ENCODE measurements at regions not wholly inside any gene's neighbourhood (a gene's known extent, or its start where the extent isn't known, plus 50 kb on each side); places are given as distances from the start of the nearest gene placed in this dataset.
A peak's percentile ranks its signal among the peaks of the same experiment; 100 is the strongest.

GRCh38 chr6:113083947-113084346 lies 736.8 kb downstream of the RFPL4B start:
- Mint-ChIP-seq H3K4me1 (ENCODE audit: unreplicated experiment) (peaks cover 21% of the 10 kb centered on the region), H3K27ac (ENCODE audit: unreplicated experiment) (no peak overlapping the region), H3K9me3 (ENCODE audit: unreplicated experiment) (peaks cover 9% of the 10 kb centered on the region), H3K27me3 (ENCODE audit: unreplicated experiment) (no peaks in the 10 kb centered on the region), H3K4me3 (ENCODE audit: unreplicated experiment) (no peak overlapping the region), H3K36me3 (ENCODE audit: unreplicated experiment) (peaks cover 8% of the 10 kb centered on the region)
- TF ChIP-seq, protein P1, sequence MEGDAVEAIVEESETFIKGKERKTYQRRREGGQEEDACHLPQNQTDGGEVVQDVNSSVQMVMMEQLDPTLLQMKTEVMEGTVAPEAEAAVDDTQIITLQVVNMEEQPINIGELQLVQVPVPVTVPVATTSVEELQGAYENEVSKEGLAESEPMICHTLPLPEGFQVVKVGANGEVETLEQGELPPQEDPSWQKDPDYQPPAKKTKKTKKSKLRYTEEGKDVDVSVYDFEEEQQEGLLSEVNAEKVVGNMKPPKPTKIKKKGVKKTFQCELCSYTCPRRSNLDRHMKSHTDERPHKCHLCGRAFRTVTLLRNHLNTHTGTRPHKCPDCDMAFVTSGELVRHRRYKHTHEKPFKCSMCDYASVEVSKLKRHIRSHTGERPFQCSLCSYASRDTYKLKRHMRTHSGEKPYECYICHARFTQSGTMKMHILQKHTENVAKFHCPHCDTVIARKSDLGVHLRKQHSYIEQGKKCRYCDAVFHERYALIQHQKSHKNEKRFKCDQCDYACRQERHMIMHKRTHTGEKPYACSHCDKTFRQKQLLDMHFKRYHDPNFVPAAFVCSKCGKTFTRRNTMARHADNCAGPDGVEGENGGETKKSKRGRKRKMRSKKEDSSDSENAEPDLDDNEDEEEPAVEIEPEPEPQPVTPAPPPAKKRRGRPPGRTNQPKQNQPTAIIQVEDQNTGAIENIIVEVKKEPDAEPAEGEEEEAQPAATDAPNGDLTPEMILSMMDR (IDR thresholded peaks at IDR 0.05) = no peak
- no peak for DNase-seq (ENCODE audit: extremely low spot score, unreplicated experiment)

DNA sequence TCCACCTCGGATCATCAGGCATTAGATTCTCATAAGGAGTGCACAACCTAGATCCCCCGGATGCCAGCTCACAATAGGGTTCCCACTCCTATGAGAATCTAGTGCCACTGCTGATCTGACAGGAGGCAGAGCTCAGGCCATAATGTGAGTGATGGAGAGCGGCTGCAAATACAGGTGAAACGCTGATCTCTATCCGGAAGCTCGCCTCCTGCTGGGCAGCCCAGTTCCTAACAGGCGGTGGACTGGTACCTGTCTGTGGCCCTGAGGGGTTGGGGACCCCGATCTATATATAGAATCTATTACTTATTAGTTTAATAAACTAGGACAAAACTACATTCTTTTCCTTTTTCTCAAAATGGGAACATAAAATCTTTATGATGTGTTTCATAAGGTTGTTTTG lies 741.9 kb downstream of the RFPL4B start:
- H3K36me3 Mint-ChIP-seq (ENCODE audit: unreplicated experiment) = peaks cover 5% of the 10 kb centered on the region
- no peak for DNase-seq (ENCODE audit: extremely low spot score, unreplicated experiment)
- peaks cover 26% of the 10 kb centered on the region for H3K4me1 Mint-ChIP-seq (ENCODE audit: unreplicated experiment)
- no peaks in the 10 kb centered on the region for H3K27me3 Mint-ChIP-seq (ENCODE audit: unreplicated experiment)
- H3K27ac Mint-ChIP-seq (ENCODE audit: unreplicated experiment) = no peak overlapping the region
- TF ChIP-seq, protein P1 (IDR thresholded peaks at IDR 0.05) = no peak
- no peak overlapping the region for H3K4me3 Mint-ChIP-seq (ENCODE audit: unreplicated experiment)
- H3K9me3 Mint-ChIP-seq (ENCODE audit: unreplicated experiment) = peaks cover 7% of the 10 kb centered on the region

GRCh38 chr6:113092795-113093194 lies 745.7 kb downstream of the RFPL4B start:
- Mint-ChIP-seq H3K9me3 (ENCODE audit: unreplicated experiment) (peaks cover 9% of the 10 kb centered on the region), H3K36me3 (ENCODE audit: unreplicated experiment) (peaks cover 16% of the 10 kb centered on the region), H3K4me1 (ENCODE audit: unreplicated experiment) (peaks cover 46% of the 10 kb centered on the region), H3K4me3 (ENCODE audit: unreplicated experiment) (no peak overlapping the region), H3K27ac (ENCODE audit: unreplicated experiment) (peak overlapping the region; percentile 89), H3K27me3 (ENCODE audit: unreplicated experiment) (no peaks in the 10 kb centered on the region)
- TF ChIP-seq, protein P1 (IDR thresholded peaks at IDR 0.05) = no peak
- DNase-seq (ENCODE audit: extremely low spot score, unreplicated experiment) = no peak

- H3K27ac Mint-ChIP-seq (ENCODE audit: unreplicated experiment) = peak overlapping the region; percentile 89
- no peaks in the 10 kb centered on the region for H3K27me3 Mint-ChIP-seq (ENCODE audit: unreplicated experiment)
- TF ChIP-seq, protein P1 (IDR thresholded peaks at IDR 0.05) = no peak
- DNase-seq (ENCODE audit: extremely low spot score, unreplicated experiment) = no peak
- H3K4me1 Mint-ChIP-seq (ENCODE audit: unreplicated experiment) = peaks cover 34% of the 10 kb centered on the region
- H3K4me3 Mint-ChIP-seq (ENCODE audit: unreplicated experiment) = peak overlapping the region; percentile 8
- H3K9me3 Mint-ChIP-seq (ENCODE audit: unreplicated experiment) = peaks cover 13% of the 10 kb centered on the region
- peaks cover 16% of the 10 kb centered on the region for H3K36me3 Mint-ChIP-seq (ENCODE audit: unreplicated experiment)
These were observed 747.6 kb downstream of the RFPL4B start for GRCh38 chr6:113094779-113095178.

DNA sequence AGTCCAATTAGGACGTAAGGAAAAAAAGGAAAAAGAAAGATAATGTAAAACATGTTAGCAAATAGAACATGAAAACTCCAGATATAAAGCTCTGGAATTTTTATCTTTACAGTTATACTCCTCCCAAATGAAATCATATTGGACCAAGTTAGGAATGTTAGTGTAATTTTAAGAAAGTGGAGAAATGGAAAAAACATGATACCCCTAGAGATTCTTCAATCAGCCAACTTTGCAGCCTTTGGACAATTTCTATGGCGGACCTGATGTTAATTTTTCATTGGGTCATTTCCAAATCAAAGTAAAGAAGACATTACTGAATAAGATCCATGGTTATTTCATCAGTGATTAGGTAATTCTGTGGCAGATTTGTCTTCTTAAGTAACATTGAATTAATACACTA lies 748.7 kb downstream of the RFPL4B start:
- no peak overlapping the region for H3K4me3 Mint-ChIP-seq (ENCODE audit: unreplicated experiment)
- TF ChIP-seq, protein P1 (IDR thresholded peaks at IDR 0.05) = no peak

More for the DNA sequence above, 748.7 kb downstream of the RFPL4B start:
- peaks cover 15% of the 10 kb centered on the region for H3K9me3 Mint-ChIP-seq (ENCODE audit: unreplicated experiment)
- no peak for DNase-seq (ENCODE audit: extremely low spot score, unreplicated experiment)
- peaks cover 17% of the 10 kb centered on the region for H3K36me3 Mint-ChIP-seq (ENCODE audit: unreplicated experiment)
- H3K27me3 Mint-ChIP-seq (ENCODE audit: unreplicated experiment) = no peaks in the 10 kb centered on the region
- peak overlapping the region; percentile 50 for H3K27ac Mint-ChIP-seq (ENCODE audit: unreplicated experiment)
- peaks cover 36% of the 10 kb centered on the region for H3K4me1 Mint-ChIP-seq (ENCODE audit: unreplicated experiment)

All from osteocyte (in vitro differentiated cells).